ENCODE measurements at regions not wholly inside any gene's neighbourhood (a gene's known extent, or its start where the extent isn't known, plus 50 kb on each side); places are given as distances from the start of the nearest gene placed in this dataset.

- H3K4me1 Mint-ChIP-seq (ENCODE audit: low read depth, unreplicated experiment) = no peaks in the 10 kb centered on the region
- POLR2A ChIA-PET = no interaction called here
- H3K9me3 Mint-ChIP-seq (ENCODE audit: unreplicated experiment) = no peaks in the 10 kb centered on the region
These were observed 1110.3 kb upstream of the MAP3K7 start for GRCh38 chr6:91697010-91697695.

GRCh38 chr6:91695221-91695620 lies 1108.3 kb upstream of the MAP3K7 start:
- no peak for DNase-seq
- intact Hi-C loops (cut with micrococcal nuclease; ENCODE audit: unreplicated experiment) = no loop called here
- POLR2A ChIA-PET = no interaction called here
- TF ChIP-seq CTCF (IDR thresholded peaks at IDR 0.05; ENCODE audit: insufficient read depth in 1 of 2, low read depth in 1 of 2, low read length in 1 of 2, severe bottlenecking in 1 of 2, unreplicated experiment in 1 of 2) = no peak
- CTCF ChIA-PET = no interaction called here
- Histone ChIP-seq H3K9me3 (no peaks in the 10 kb centered on the region), H3K36me3 (ENCODE audit: control insufficient read depth, insufficient read depth, low read length) (no peaks in the 10 kb centered on the region), H3K4me1 (no peaks in the 10 kb centered on the region), H3K4me3 (ENCODE audit: low read depth, low read length) (no peak overlapping the region), H3K27me3 (replicated peaks; ENCODE audit: control insufficient read depth, insufficient read depth, low read length) (no peaks in the 10 kb centered on the region)
- no peaks in the 10 kb centered on the region for H3K4me1 Mint-ChIP-seq (ENCODE audit: low read depth, unreplicated experiment)
- H3K4me3 Mint-ChIP-seq (ENCODE audit: unreplicated experiment) = no peak overlapping the region
- no peaks in the 10 kb centered on the region for H3K9me3 Mint-ChIP-seq (ENCODE audit: unreplicated experiment)
- H3K27ac Mint-ChIP-seq (ENCODE audit: unreplicated experiment) = no peak overlapping the region
- H3K36me3 Mint-ChIP-seq (ENCODE audit: insufficient read depth, unreplicated experiment) = no peaks in the 10 kb centered on the region
- BruUV-seq (replicated peaks) = no TSS peak
- peaks cover 3% of the 10 kb centered on the region for H3K27me3 Mint-ChIP-seq (ENCODE audit: insufficient read depth, unreplicated experiment)

More at GRCh38 chr6:91697010-91697695, 1110.3 kb upstream of the MAP3K7 start:
- Histone ChIP-seq H3K4me1 (no peaks in the 10 kb centered on the region), H3K4me3 (ENCODE audit: low read depth, low read length) (no peak overlapping the region), H3K27me3 (replicated peaks; ENCODE audit: control insufficient read depth, insufficient read depth, low read length) (no peaks in the 10 kb centered on the region), H3K36me3 (ENCODE audit: control insufficient read depth, insufficient read depth, low read length) (no peaks in the 10 kb centered on the region), H3K9me3 (no peaks in the 10 kb centered on the region)
- BruUV-seq (replicated peaks) = no TSS peak
- Mint-ChIP-seq H3K36me3 (ENCODE audit: insufficient read depth, unreplicated experiment) (no peaks in the 10 kb centered on the region), H3K27me3 (ENCODE audit: insufficient read depth, unreplicated experiment) (peaks cover under 1% of the 10 kb centered on the region), H3K4me3 (ENCODE audit: unreplicated experiment) (no peak overlapping the region), H3K27ac (ENCODE audit: unreplicated experiment) (no peak overlapping the region)
- no peak for DNase-seq
- intact Hi-C loops (cut with micrococcal nuclease; ENCODE audit: unreplicated experiment) = no loop called here
- no peak for TF ChIP-seq CTCF (IDR thresholded peaks at IDR 0.05; ENCODE audit: insufficient read depth in 1 of 2, low read depth in 1 of 2, low read length in 1 of 2, severe bottlenecking in 1 of 2, unreplicated experiment in 1 of 2)
- CTCF ChIA-PET = no interaction called here

DNA sequence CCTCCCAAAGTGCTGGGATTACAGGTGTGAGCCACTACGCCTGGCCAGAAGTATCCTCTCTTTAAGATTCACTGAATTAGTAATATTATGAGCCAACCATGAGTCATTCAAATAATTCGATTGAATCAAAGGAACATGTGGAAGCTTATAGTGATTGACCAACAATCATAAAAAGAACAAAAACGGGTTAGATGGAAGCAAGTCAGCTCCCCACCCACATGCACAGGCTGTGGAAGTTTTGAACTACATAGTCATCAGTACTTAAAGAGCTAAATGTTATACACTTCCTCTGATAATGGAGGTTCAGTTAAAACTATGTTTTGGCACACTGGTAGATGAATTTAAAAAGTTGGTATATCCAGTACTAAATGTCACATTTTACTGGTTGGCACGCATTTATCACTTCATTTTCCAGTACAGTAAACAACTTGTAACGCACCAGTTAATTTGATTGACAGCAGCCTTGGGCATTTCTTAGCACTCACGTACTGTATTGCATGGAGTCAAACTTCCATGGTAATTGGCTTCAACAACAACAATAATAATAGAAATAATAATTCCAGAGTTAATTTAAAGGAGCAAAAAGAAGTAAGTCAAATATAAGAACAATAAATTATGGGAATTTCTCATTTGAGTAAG lies 1107.3 kb upstream of the MAP3K7 start:
- Histone ChIP-seq H3K36me3 (ENCODE audit: control insufficient read depth, insufficient read depth, low read length) (no peaks in the 10 kb centered on the region), H3K4me1 (no peaks in the 10 kb centered on the region), H3K27me3 (replicated peaks; ENCODE audit: control insufficient read depth, insufficient read depth, low read length) (no peaks in the 10 kb centered on the region), H3K4me3 (ENCODE audit: low read depth, low read length) (no peak overlapping the region), H3K9me3 (no peaks in the 10 kb centered on the region)
- Mint-ChIP-seq H3K36me3 (ENCODE audit: insufficient read depth, unreplicated experiment) (no peaks in the 10 kb centered on the region), H3K27ac (ENCODE audit: unreplicated experiment) (no peak overlapping the region), H3K4me1 (ENCODE audit: low read depth, unreplicated experiment) (no peaks in the 10 kb centered on the region), H3K9me3 (ENCODE audit: unreplicated experiment) (no peaks in the 10 kb centered on the region), H3K27me3 (ENCODE audit: insufficient read depth, unreplicated experiment) (peaks cover 3% of the 10 kb centered on the region), H3K4me3 (ENCODE audit: unreplicated experiment) (no peak overlapping the region)
- intact Hi-C loops (cut with micrococcal nuclease; ENCODE audit: unreplicated experiment) = no loop called here
- no TSS peak for BruUV-seq (replicated peaks)
- POLR2A ChIA-PET = no interaction called here
- TF ChIP-seq CTCF (IDR thresholded peaks at IDR 0.05; ENCODE audit: insufficient read depth in 1 of 2, low read depth in 1 of 2, low read length in 1 of 2, severe bottlenecking in 1 of 2, unreplicated experiment in 1 of 2) = no peak
- DNase-seq = no peak
- CTCF ChIA-PET = no interaction called here

Measured in Caco-2 (cell line).